SK-N-MC (cell line): ENCODE measurements at regions not wholly inside any gene's neighbourhood (a gene's known extent, or its start where the extent isn't known, plus 50 kb on each side); places are given as distances from the start of the nearest gene placed in this dataset.

Experiments used
- EZH2 ChIP-seq: fragments of 200-600 bp; sonication (generic); IDR thresholded peaks from one replicate; pipeline ENCODE4 v1.6.1; 2017; ENCODE audit warnings: antibody characterized with exemption
- FOXP2 ChIP-seq: optimal IDR thresholded peaks from 2 replicates; pipeline ENCODE3; 2011; ENCODE audit warnings: mild to moderate bottlenecking, moderate library complexity; ENCODE audit not compliant: insufficient read depth; ENCODE audit errors: extremely low read length, control extremely low read depth
- POLR2AphosphoS5 ChIP-seq: IDR thresholded peaks from 2 replicates; pipeline ENCODE4 v1.6.1; 2012; ENCODE audit warnings: mild to moderate bottlenecking, low read depth, low read length, borderline replicate concordance

DNA sequence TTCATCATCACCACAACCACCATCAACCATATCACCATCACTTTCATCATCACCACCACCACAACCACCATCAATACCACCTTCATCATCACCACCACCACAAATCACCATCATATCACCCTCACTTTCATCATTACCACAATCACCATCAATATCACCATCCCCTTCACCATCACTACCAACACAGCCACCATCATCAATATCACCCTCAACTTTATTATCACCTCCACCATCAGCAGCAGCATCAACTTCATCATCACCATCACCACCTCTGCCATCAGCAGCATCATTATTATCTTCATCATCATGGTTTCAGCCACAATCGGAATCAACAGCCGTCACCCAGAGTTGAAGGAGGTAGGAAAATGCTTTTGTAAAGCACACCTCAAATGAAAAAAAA, 225.7 kb upstream of the SULF2 start:
- TF ChIP-seq EZH2 (no peak), POLR2AphosphoS5 (no peak), FOXP2 (no peak)
